ENCODE measurements at regions not wholly inside any gene's neighbourhood (a gene's known extent, or its start where the extent isn't known, plus 50 kb on each side); places are given as distances from the start of the nearest gene placed in this dataset.
"Not testable (repeated sequence)": the region's sequence is repeated elsewhere in the genome, so short reads cannot be mapped to it uniquely, and the experiment has no call there.

GRCh38 chr3:44132061-44132460, 109.6 kb upstream of the TOPAZ1 start:
- no peak for DNase-seq (ENCODE audit: low read depth)

- no peak for DNase-seq (ENCODE audit: low read depth)
Measured at GRCh38 chr3:44132593-44132992, 109.1 kb upstream of the TOPAZ1 start.

GRCh38 chr3:44136421-44136820, 105.3 kb upstream of the TOPAZ1 start:
- DNase-seq (ENCODE audit: low read depth) = peak; percentile 14

- DNase-seq (ENCODE audit: low read depth) = no peak
Measured at GRCh38 chr3:44146073-44146472, 95.6 kb upstream of the TOPAZ1 start.

GRCh38 chr3:44159696-44160300, 81.9 kb upstream of the TOPAZ1 start:
- no peak for DNase-seq (ENCODE audit: low read depth)

- no peak for DNase-seq (ENCODE audit: low read depth)
Measured at GRCh38 chr3:44160818-44161217, 80.9 kb upstream of the TOPAZ1 start.

GRCh38 chr3:44171891-44172290, 69.8 kb upstream of the TOPAZ1 start:
- DNase-seq (ENCODE audit: low read depth) = no peak

GRCh38 chr3:44172701-44173100, 69.0 kb upstream of the TOPAZ1 start:
- DNase-seq (ENCODE audit: low read depth) = not testable (repeated sequence)

GRCh38 chr3:44173263-44173662, 68.4 kb upstream of the TOPAZ1 start:
- no peak for DNase-seq (ENCODE audit: low read depth)

GRCh38 chr3:44175070-44175469, 66.6 kb upstream of the TOPAZ1 start:
- DNase-seq (ENCODE audit: low read depth) = no peak

- DNase-seq (ENCODE audit: low read depth) = no peak
Measured at GRCh38 chr3:44179246-44179645, 62.4 kb upstream of the TOPAZ1 start.

GRCh38 chr3:44184319-44184953, 57.2 kb upstream of the TOPAZ1 start:
- DNase-seq (ENCODE audit: low read depth) = no peak

GRCh38 chr3:44185396-44185915, 56.2 kb upstream of the TOPAZ1 start:
- DNase-seq (ENCODE audit: low read depth) = no peak

GRCh38 chr3:44186111-44186672, 55.5 kb upstream of the TOPAZ1 start:
- DNase-seq (ENCODE audit: low read depth) = no peak

- no peak for DNase-seq (ENCODE audit: low read depth)
Measured at GRCh38 chr3:44186712-44187111, 55.0 kb upstream of the TOPAZ1 start.
